Activated CD4-positive, alpha-beta T cell treated with anti-CD3 and anti-CD28 coated beads, Interleukin-2, amount 10 ng/mL, durations not matched to agents 7 days and 5 days (primary cell): ENCODE measurements at regions not wholly inside any gene's neighbourhood (a gene's known extent, or its start where the extent isn't known, plus 50 kb on each side); places are given as distances from the start of the nearest gene placed in this dataset.

Experiments
- CTCF ChIA-PET: fragments of 350-600 bp; sonication (Branson Sonifier 250); formaldehyde crosslinking; loops from one replicate; lab custom pipeline; 2021; ENCODE audit warnings: antibody characterized with exemption; lab: Charles Lee
- POLR2A ChIA-PET: fragments of 350-600 bp; sonication (Branson Sonifier 250); formaldehyde crosslinking; loops from one replicate; lab custom pipeline; 2021; ENCODE audit warnings: antibody characterized with exemption; lab: Charles Lee
- DNase-seq: peaks from one replicate; pipeline ENCODE4 v3.0.0-alpha.2; 2020
- H3K27ac Mint-ChIP-seq: one replicate; pipeline ENCODE4 v1.8.0; 2021; ENCODE audit warnings: mild to moderate bottlenecking, moderate library complexity, mixed read lengths
- H3K27me3 Mint-ChIP-seq: one replicate; pipeline ENCODE4 v1.8.0; 2021; ENCODE audit warnings: mixed read lengths
- H3K36me3 Mint-ChIP-seq: one replicate; pipeline ENCODE4 v1.8.0; 2021; ENCODE audit warnings: low read depth, mixed read lengths
- H3K4me1 Mint-ChIP-seq: one replicate; pipeline ENCODE4 v1.8.0; 2021; ENCODE audit warnings: mixed read lengths
- H3K4me3 Mint-ChIP-seq: one replicate; pipeline ENCODE4 v1.8.0; 2021; ENCODE audit warnings: mild to moderate bottlenecking, moderate library complexity, mixed read lengths
- H3K9me3 Mint-ChIP-seq: one replicate; pipeline ENCODE4 v1.8.0; 2021; ENCODE audit warnings: mixed read lengths

DNA sequence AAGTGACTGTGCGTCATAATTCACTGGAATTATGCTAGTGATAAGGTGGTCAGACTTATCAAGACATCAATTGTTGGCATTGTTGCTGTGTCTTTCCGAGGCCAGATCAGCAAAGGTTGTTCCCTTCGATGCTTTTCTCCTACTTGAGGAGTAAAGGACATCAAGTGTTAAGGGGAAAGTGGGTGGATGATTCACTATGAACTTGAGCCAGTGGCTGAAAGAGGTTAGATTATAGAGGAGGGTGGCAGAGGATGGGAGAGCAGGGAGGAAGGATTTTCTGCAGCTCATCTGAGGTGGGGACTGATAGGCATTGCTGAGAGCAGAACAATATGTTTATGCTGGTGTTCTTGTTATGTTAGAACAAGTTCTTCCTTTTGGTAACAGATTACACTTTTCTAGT, 131.4 kb upstream of the AGR3 start:
- Mint-ChIP-seq H3K9me3 (no peaks in the 10 kb centered on the region), H3K4me3 (no peak overlapping the region), H3K4me1 (peaks cover 28% of the 10 kb centered on the region), H3K27me3 (peaks cover 4% of the 10 kb centered on the region), H3K27ac (no peak overlapping the region), H3K36me3 (no peaks in the 10 kb centered on the region)
- DNase-seq: no peak
- CTCF ChIA-PET: no interaction called here
- POLR2A ChIA-PET: no interaction called here

DNA sequence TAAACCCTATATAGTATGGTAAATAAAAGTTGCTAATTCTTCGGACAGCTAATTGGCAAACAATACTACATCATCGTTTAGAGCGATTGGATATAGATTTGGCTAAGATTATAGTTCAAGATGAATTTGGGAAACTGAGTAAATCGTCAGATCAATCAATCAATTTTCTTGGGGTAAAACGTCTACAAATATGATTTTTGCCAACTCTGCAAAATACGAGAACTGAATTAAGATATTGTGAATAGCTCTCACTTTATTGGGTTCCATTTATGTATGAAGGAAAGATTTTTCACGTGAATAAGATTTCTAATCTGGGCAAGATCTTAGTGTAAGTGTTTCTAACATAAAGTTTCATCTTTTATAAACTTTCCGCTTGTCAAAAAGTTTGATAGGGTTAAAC, 132.9 kb upstream of the AGR3 start:
- POLR2A ChIA-PET: interaction anchor here (0.5 kb wide), 1 partner anchor 283 kb away, joined by 3 read pairs; no protein-coding TSS in a partner anchor
- DNase-seq: no peak
- CTCF ChIA-PET: interaction anchor here (1.1 to 1.3 kb wide), 2 partner anchors 16 to 225 kb away, joined by 3 to 4 read pairs; no protein-coding TSS in a partner anchor
- Mint-ChIP-seq H3K4me3 (no peak overlapping the region), H3K9me3 (peaks cover 2% of the 10 kb centered on the region), H3K4me1 (peaks cover 22% of the 10 kb centered on the region), H3K27ac (no peak overlapping the region), H3K27me3 (peaks cover 4% of the 10 kb centered on the region), H3K36me3 (no peaks in the 10 kb centered on the region)

DNA sequence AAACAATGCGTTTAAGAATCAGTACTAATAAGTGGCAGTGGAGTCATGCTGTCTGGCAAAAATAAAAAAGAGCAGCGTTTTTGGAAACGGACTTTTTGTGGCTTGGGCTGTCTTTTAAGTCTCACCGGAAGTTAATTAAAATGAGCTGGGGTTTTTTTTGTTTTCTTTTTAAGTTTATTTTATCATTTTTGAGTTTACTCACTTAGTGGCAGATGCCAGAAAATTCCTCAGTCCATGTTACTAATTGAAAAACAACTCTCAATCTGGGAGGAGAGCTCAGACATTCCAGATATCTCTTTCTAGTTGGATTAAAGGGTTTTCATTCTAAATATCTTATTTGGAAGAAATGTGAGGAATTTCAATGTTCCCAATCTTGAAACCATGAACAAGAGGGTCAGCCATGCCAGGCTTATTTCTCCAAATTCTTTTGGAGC, 133.8 kb upstream of the AGR3 start:
- CTCF ChIA-PET: no interaction called here
- no peak overlapping the region for H3K27ac Mint-ChIP-seq

DNA sequence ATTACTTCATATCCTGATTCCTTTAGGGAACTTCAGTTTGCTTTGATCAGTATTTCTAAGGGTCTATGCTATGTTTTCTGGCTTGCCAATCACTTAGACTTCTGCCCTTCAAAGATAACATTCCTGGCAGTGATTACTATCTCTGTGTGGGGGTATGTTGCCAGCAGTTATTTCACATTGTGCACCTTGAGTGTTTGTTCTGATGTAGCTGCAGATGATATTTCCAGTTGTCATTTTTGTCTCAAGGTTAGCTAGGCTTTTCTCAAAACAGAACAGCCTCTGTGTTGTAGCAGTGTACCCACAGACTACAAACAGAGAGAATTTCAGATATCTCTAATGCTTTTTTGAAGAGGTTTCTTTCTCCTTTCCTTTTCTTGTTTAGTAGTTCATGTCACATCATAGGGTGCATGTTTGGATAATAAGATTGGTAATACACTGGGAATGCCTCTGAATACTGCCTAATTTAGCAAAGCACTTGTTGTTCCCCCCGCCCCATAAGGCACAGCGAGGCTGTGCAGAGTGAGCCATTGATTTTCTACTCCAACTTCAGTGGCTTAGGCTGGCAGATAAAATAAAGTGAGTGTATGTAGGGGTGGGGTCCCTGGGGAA, 134.7 kb upstream of the AGR3 start:
- Mint-ChIP-seq H3K4me1 (peaks cover 8% of the 10 kb centered on the region), H3K27ac (no peak overlapping the region), H3K9me3 (peaks cover 2% of the 10 kb centered on the region), H3K27me3 (peaks cover 5% of the 10 kb centered on the region), H3K36me3 (no peaks in the 10 kb centered on the region), H3K4me3 (no peak overlapping the region)
- ChIA-PET CTCF (no interaction called here), POLR2A (no interaction called here)
- DNase-seq: no peak

More for the DNA sequence above, 133.8 kb upstream of the AGR3 start:
- H3K36me3 Mint-ChIP-seq: no peaks in the 10 kb centered on the region
- H3K4me1 Mint-ChIP-seq: peaks cover 14% of the 10 kb centered on the region
- H3K27me3 Mint-ChIP-seq: peaks cover 5% of the 10 kb centered on the region
- DNase-seq: no peak
- H3K9me3 Mint-ChIP-seq: peaks cover 2% of the 10 kb centered on the region
- no peak overlapping the region for H3K4me3 Mint-ChIP-seq
- POLR2A ChIA-PET: no interaction called here

DNA sequence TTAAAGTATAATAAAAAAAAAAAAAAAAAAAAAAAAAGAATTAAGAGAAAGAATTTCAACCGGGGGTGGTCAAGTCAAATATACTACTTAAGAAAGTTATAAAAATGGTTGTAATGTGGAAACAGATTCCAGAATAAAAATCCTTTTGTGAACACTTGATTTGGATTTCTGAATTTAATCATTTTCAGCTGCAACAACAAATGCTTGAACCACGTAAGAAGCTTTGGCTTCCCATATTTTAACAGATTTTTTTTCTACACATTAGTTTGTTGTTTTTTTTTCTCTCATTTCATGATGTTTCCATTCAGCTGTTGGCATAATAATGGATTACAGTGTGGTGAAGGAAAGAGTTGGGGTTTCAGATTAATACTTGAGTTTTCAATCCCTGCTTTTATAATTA, 137.3 kb upstream of the AGR3 start:
- no peak for DNase-seq
- CTCF ChIA-PET: no interaction called here
- no peak overlapping the region for H3K4me3 Mint-ChIP-seq

DNA sequence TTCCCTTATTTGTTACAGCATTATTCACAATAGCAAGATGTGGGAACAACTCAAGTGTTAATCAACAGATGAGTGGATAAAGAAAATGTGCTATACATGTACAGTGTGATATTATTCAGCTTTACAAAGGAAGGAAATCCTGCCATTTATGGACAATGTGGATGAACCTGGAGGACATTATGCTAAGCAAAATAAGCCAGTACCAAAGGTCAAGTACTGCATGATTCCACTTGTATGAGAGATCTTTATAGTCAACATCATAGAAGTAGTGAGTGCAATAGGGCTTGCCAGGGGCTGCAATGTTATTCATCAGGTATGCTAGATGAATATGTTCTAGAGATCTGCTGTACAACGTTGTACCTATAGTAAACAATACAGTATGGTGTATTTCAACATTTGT, 138.5 kb upstream of the AGR3 start:
- H3K4me3 Mint-ChIP-seq: no peak overlapping the region
- H3K4me1 Mint-ChIP-seq: peaks cover 13% of the 10 kb centered on the region
- H3K27me3 Mint-ChIP-seq: peaks cover 10% of the 10 kb centered on the region
- H3K27ac Mint-ChIP-seq: no peak overlapping the region
- no peaks in the 10 kb centered on the region for H3K36me3 Mint-ChIP-seq
- DNase-seq: no peak
- CTCF ChIA-PET: interaction anchor here (0.7 to 1.0 kb wide), 2 partner anchors 9 to 11 kb away, joined by 3 to 5 read pairs; no protein-coding TSS in a partner anchor
- POLR2A ChIA-PET: interaction anchor here (0.9 kb wide), 1 partner anchor 9 kb away, joined by 3 read pairs; no protein-coding TSS in a partner anchor
- H3K9me3 Mint-ChIP-seq: peaks cover 2% of the 10 kb centered on the region

More for the DNA sequence above, 137.3 kb upstream of the AGR3 start:
- Mint-ChIP-seq H3K27me3 (peaks cover 10% of the 10 kb centered on the region), H3K4me1 (peaks cover 15% of the 10 kb centered on the region), H3K27ac (no peak overlapping the region), H3K9me3 (peaks cover 2% of the 10 kb centered on the region), H3K36me3 (no peaks in the 10 kb centered on the region)
- POLR2A ChIA-PET: no interaction called here

DNA sequence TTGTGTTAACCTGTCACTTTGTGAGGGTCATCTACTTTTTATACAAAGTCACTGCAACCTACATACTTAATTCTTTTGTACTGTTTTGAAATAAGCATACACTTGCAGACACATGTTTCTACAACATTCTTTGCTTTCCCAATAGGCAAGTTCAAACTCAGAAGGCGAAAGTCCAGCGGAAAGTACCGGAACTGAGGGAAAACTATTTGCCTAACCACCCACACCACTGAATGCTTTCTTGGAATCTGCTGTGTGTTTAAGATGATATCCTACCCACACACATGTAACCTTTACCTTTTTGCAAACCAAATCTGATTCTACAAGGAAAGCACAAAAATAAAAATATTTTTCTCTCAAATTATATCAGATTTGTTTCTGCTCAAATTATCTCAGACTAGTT, 139.4 kb upstream of the AGR3 start:
- peaks cover 9% of the 10 kb centered on the region for H3K4me1 Mint-ChIP-seq
- H3K27ac Mint-ChIP-seq: no peak overlapping the region
- ChIA-PET POLR2A (no interaction called here), CTCF (no interaction called here)
- peaks cover 2% of the 10 kb centered on the region for H3K9me3 Mint-ChIP-seq
- H3K4me3 Mint-ChIP-seq: no peak overlapping the region
- no peak for DNase-seq
- no peaks in the 10 kb centered on the region for H3K36me3 Mint-ChIP-seq
- H3K27me3 Mint-ChIP-seq: peaks cover 10% of the 10 kb centered on the region

DNA sequence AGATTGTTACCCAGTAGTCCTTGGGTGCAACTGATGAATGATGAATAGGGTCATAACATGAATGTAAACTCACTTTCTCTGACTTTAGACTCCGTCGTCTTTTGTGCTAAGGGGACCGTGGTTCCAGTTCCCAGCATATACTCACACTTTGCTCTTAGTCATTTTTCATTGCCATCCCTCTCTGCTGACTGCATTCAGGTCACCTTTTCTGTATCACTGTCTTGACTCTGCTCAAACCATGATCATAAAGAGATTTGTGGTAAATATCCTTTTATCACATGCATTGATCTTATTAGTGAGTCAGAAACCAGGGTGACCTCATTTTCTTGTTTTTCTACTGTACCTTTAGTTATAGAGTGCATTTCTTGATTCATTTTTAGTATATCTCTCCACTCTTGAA, 141.1 kb upstream of the AGR3 start:
- POLR2A ChIA-PET: no interaction called here
- CTCF ChIA-PET: no interaction called here
- Mint-ChIP-seq H3K27me3 (peaks cover 14% of the 10 kb centered on the region), H3K4me1 (peaks cover 9% of the 10 kb centered on the region), H3K9me3 (peaks cover 2% of the 10 kb centered on the region), H3K36me3 (no peaks in the 10 kb centered on the region), H3K27ac (no peak overlapping the region), H3K4me3 (no peak overlapping the region)
- DNase-seq: no peak

DNA sequence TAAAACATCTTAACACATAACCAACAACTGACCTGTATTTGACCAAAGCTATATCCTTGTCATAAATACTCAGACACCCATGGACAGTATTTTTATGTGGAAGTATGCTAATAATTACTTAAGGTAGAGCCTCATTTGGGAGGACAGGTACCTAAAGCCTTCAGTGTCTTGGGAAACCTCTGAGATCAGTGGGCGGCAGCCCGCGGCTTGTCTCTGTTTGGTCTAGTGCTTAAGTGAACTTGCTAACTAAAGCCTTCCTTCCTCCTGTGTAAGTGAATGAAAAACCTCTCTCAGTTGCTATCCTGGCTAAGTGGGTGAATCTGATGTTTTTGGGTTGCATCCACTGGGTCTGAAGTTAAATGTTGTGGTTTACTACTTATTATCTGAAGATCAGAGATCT, 144.5 kb upstream of the AGR3 start:
- Mint-ChIP-seq H3K9me3 (peaks cover 6% of the 10 kb centered on the region), H3K4me1 (peaks cover 27% of the 10 kb centered on the region), H3K36me3 (no peaks in the 10 kb centered on the region), H3K4me3 (no peak overlapping the region), H3K27me3 (peaks cover 12% of the 10 kb centered on the region), H3K27ac (no peak overlapping the region)
- POLR2A ChIA-PET: no interaction called here
- CTCF ChIA-PET: no interaction called here
- no peak for DNase-seq

DNA sequence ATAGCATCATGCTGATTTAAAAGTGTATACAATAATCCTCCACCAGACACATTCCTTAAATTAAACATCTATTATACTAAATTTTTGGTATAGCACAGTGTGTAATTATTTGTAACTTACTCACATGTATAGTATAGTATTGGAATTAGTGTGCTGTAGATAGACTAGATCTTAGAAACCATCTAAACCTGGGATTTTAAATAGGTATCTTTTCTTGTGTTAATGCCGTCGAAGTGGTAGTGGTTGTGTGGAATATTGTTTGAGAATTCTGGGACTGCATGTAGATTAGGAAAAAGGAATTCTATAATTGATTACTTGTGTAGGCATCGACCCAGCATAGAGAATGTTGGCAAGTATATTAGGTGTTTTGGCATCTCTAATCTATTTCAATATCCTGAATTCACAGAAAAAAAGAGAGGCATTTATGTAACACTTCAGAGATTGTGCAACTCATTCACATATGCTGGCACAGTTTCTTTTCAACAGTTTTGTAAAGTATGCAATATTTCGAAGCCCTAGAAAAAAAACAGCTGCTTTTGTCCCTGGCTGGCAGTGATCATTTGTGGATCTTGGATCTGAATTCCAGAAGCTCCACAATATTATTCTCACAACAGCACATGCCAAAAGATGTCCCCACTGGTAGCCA, 145.5 kb upstream of the AGR3 start:
- peaks cover 8% of the 10 kb centered on the region for H3K27me3 Mint-ChIP-seq
- H3K27ac Mint-ChIP-seq: no peak overlapping the region
- CTCF ChIA-PET: no interaction called here
- peaks cover 35% of the 10 kb centered on the region for H3K4me1 Mint-ChIP-seq
- peaks cover 2% of the 10 kb centered on the region for H3K36me3 Mint-ChIP-seq
- POLR2A ChIA-PET: no interaction called here
- H3K4me3 Mint-ChIP-seq: no peak overlapping the region
- DNase-seq: no peak
- H3K9me3 Mint-ChIP-seq: peaks cover 6% of the 10 kb centered on the region

DNA sequence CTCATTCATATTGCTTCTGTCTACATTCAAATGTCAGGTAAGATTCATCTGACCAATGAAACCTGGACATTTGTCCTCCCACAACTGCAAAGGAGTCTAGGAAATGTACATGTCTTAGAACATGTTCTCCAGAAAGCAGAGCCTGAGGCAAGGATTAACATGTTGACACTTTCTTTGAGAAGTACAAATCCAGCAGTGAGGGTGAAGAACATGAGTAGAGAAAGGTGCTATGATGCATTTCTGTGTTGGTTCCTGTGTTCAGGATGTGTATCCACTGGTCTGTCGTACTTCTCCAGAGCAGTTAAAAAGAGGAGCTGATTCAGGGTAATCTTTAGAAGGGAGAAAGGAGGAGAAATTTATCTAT, 146.0 kb upstream of the AGR3 start:
- Mint-ChIP-seq H3K4me1 (peaks cover 32% of the 10 kb centered on the region), H3K27me3 (peaks cover 4% of the 10 kb centered on the region)

DNA sequence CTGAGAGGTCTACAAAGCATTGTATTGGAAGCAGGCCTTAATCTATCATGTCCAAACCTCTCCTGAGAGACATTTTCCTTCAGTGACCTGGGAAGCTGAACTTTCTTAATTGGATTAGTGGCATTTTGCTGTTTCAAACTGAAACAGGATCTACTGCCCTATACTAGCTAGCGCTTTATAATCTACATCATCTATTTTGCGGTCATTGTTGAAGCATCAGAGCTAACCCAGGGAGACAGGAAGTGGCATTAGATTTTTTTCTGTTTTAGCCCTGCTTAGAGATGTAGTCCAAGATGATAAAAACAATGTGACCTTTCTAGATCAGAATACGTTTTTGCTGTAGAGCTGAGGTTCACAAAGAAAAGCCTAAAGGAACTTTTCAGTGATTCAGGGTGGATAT, 147.4 kb upstream of the AGR3 start:
- POLR2A ChIA-PET: no interaction called here
- peaks cover 4% of the 10 kb centered on the region for H3K27me3 Mint-ChIP-seq
- no peak for DNase-seq

More for the DNA sequence above, 146.0 kb upstream of the AGR3 start:
- no peak for DNase-seq
- Mint-ChIP-seq H3K27ac (no peak overlapping the region), H3K36me3 (peaks cover 2% of the 10 kb centered on the region), H3K9me3 (peaks cover 6% of the 10 kb centered on the region), H3K4me3 (no peak overlapping the region)
- CTCF ChIA-PET: interaction anchor here (0.9 to 2.0 kb wide), 3 partner anchors 8 to 30 kb away, joined by 3 to 5 read pairs (median 3); no protein-coding TSS in a partner anchor
- POLR2A ChIA-PET: no interaction called here

DNA sequence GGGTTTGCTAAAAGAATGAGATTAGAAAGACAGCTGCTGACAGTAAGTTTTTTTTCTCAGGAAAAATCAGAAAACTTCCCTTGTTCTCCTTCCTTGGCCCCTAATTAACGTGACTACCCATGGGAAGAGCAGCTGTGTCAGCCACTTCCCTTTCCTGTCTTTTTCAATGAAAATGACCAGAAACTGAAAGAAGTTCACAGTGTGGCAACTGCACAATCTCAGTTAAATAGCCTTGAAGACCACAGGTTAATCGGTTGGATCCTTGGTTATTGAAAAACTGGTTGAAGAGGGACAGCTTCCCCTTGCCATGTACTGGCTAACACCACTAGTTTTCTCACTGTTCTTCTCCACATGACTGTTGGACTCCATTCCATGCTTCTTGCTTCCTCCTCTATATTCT, 148.8 kb upstream of the AGR3 start:
- no peak overlapping the region for H3K4me3 Mint-ChIP-seq
- H3K36me3 Mint-ChIP-seq: peaks cover 2% of the 10 kb centered on the region
- peaks cover 4% of the 10 kb centered on the region for H3K27me3 Mint-ChIP-seq
- POLR2A ChIA-PET: no interaction called here
- DNase-seq: no peak
- H3K4me1 Mint-ChIP-seq: peaks cover 27% of the 10 kb centered on the region
- CTCF ChIA-PET: interaction anchor here (0.8 kb wide), 1 partner anchor 16 kb away, joined by 4 read pairs; no protein-coding TSS in a partner anchor
- no peak overlapping the region for H3K27ac Mint-ChIP-seq
- H3K9me3 Mint-ChIP-seq: peaks cover 6% of the 10 kb centered on the region

More for the DNA sequence above, 147.4 kb upstream of the AGR3 start:
- Mint-ChIP-seq H3K27ac (no peak overlapping the region), H3K36me3 (peaks cover 2% of the 10 kb centered on the region), H3K4me1 (peaks cover 27% of the 10 kb centered on the region), H3K4me3 (no peak overlapping the region), H3K9me3 (peaks cover 6% of the 10 kb centered on the region)
- CTCF ChIA-PET: interaction anchor here (1.3 to 2.2 kb wide), 3 partner anchors 9 to 35 kb away, joined by 3 to 5 read pairs (median 5); no protein-coding TSS in a partner anchor
